ENCODE measurements at regions not wholly inside any gene's neighbourhood (a gene's known extent, or its start where the extent isn't known, plus 50 kb on each side); places are given as distances from the start of the nearest gene placed in this dataset.

GRCh38 chr3:127079211-127079610 is 96.3 kb downstream of the PLXNA1 start:
- TF ChIP-seq EZH2phosphoT487 (IDR thresholded peaks at IDR 0.05; ENCODE audit: insufficient read depth, low read depth) (no peak), EZH2 (IDR thresholded peaks at IDR 0.05; ENCODE audit: insufficient read depth, poor library complexity, severe bottlenecking) (no peak)
